LNCAP (cell line): ENCODE measurements at regions not wholly inside any gene's neighbourhood (a gene's known extent, or its start where the extent isn't known, plus 50 kb on each side); places are given as distances from the start of the nearest gene placed in this dataset.

Experiments
- CTCF ChIP-seq: fragments of 450-650 bp; IDR thresholded peaks from 2 replicates; pipeline ENCODE4 v1.5.1; 2017; ENCODE audit warnings: mild to moderate bottlenecking

GRCh38 chr6:165826487-165827189 lies 163.6 kb upstream of the PDE10A start:
- no peak for TF ChIP-seq CTCF

GRCh38 chr6:165825256-165825815 lies 162.3 kb upstream of the PDE10A start:
- no peak for TF ChIP-seq CTCF

GRCh38 chr6:165823609-165824326 lies 160.7 kb upstream of the PDE10A start:
- TF ChIP-seq CTCF: no peak

GRCh38 chr6:165822501-165822900 lies 159.5 kb upstream of the PDE10A start:
- TF ChIP-seq CTCF: no peak

GRCh38 chr6:165821754-165822153 lies 158.7 kb upstream of the PDE10A start:
- no peak for TF ChIP-seq CTCF

- no peak for TF ChIP-seq CTCF
Measured at GRCh38 chr6:165820934-165821333, 157.9 kb upstream of the PDE10A start.

GRCh38 chr6:165820407-165820806 lies 157.4 kb upstream of the PDE10A start:
- TF ChIP-seq CTCF: no peak
